ENCODE measurements at regions not wholly inside any gene's neighbourhood (a gene's known extent, or its start where the extent isn't known, plus 50 kb on each side); places are given as distances from the start of the nearest gene placed in this dataset.

DNA sequence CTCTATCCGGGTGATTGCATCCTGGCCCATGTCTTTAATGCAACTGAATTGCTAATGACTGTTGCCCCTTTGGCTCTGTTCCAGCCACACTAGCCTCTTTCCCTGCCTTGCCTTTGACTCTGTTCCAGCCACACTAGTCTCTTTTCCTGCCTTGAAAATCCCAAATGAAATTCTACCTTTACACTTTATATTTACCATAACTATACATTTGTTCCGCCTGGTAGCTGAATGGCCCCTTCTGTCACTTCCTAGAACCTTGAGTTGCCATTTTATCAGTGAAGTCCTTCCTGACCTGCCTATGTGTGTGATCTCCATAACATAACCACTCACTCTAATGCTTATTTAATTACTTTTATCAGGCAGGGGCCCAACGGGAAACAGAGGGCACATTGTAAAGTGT is 1120.4 kb upstream of the WWC1 start:
- no peak for DNase-seq (ENCODE audit: low read depth, low spot score)

DNA sequence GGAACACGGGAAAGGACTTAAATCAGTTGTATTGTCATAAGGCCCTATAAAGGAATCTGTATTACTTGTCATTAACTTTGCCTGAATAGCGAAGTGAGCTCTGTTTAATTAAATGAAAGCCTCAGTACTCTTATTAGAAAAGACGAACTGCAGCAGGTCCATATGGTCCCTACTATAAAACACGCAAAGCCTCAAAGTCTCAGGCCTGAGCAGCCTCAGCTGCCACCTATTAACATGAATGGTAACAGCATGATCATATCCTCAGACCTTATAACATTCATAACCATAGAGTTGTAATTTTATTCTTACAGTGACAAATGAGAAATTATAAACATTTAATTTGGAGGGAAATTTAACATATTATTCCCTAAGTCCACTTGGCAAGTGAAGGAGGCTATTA is 1113.7 kb upstream of the WWC1 start:
- DNase-seq (ENCODE audit: low read depth, low spot score), result no peak

DNA sequence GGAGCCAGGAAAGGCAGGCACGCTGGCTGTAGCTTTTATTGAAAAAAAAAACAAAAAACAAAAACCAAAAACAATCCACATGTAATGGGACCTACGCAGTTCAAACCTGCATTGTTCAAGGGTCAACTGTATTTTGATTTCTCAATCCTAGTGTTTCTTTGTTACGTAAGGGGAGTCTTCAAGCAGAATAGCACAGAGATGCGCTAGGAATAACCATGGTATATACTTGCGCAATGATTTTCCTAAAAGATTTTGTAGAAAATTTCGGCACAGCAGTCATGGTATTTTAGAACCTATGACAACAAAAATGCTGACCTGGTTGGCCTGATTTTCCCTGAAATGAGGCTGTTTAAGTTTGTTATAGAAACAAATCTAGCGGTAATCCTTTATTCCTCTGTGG is 1110.5 kb upstream of the WWC1 start:
- DNase-seq (ENCODE audit: low read depth, low spot score), result no peak

DNA sequence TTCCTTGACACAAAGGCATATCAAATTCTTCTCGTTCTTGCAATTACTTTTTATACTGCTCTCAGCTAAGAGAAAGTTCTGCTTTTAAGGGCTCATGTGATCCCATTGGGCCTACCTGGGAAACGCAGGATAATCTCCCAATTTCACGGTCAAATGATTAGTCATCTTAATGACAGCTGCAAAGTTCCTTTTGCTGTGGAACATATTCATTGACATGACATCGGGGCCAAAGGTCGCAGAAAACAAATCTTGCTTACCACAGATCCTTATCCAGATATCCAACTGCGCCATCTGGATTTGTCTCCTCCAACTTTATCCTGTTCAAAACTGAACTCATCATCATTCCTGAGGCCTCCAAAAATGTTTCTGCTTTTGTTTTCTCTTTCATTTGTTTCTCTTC is 1085.6 kb upstream of the WWC1 start:
- no peak for DNase-seq (ENCODE audit: low read depth, low spot score)

GRCh38 chr5:167207081-167207480 is 1084.4 kb upstream of the WWC1 start:
- DNase-seq (ENCODE audit: low read depth, low spot score), result no peak

DNA sequence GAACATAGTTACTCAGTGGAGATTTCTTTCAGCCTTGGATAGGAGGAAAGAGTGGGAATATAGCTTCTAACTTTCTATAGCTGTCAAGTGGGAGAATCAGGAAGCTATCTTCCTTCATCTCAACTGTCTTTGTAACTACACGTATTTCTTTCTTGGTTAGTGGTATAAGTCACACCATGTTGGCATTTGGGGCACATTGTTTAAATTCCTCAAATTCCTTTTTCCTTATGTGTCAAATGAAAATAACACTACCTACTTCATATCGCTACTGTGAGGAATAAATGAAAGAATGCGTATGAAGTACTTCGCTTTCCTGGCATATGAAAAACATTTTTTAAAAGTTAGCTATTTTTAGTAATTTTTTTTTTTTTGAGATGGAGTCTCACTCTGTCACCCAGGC is 1082.5 kb upstream of the WWC1 start:
- DNase-seq (ENCODE audit: low read depth, low spot score), result no peak

DNA sequence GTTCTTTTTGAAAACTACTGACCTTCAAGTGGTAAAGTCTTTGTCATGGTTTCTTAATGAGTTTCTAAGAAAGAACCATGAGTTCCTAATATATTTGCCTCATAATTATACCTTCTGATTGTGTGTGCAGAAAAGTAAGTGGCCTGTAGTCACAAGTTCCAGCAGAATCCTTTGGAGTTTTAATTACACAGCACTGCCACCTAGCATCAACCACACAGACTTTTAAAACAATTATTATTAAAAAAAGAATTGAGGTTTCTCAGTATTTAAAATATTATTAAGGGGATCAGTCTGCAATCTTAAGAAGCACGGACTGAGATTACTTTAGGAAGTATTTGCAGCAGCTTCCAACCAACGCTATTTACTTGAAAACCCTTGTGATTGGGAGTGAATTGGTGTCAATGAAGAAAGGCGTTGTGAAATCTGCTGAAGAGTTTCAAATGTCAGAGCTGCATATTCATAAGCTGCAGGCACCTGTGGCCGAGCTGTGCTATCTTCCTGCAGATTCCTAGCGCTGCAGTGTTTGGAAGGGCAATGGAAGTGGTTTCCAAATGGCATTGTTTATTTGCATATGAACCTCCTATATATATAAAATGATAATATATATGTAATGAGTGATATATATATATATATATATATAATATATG is 1074.2 kb upstream of the WWC1 start:
- DNase-seq (ENCODE audit: low read depth, low spot score), result no peak

DNA sequence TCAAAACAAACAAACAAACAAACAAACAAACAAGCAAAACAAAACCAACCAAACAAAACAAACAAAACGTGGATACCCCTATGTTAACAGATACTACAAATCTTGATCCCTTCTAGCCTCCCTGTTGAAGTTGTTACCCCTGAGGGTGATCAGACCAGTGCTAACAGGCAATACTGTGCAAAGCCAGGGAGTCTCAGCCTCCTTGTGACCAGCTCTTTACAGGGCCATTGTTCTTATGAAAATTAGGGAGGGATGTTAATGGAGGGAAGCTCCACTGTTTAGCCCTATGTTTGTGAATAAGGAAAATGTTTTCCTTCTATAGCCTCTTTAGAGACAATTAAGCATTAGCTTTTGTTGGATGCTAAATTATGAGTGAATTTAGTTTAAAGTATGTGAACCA is 1072.1 kb upstream of the WWC1 start:
- no peak for DNase-seq (ENCODE audit: low read depth, low spot score)

DNA sequence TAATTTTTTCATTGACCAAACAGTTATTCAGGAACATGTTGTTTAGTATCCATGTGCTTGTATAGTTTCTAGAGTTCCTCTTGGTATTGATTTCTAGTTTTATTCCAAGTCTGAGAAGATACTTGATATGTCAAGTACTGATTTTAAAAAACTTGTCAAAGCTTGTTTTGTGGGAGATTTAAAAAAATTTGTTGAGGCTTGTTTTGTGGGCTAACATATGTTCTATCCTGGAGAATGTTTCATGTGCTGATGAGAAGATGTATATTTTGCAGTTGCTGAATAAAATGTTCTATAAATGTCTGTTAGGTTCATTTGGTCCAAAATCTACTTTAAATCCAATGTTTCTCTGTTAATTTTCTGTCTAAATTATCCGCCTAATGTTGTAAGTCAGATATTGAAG is 1065.1 kb upstream of the WWC1 start:
- no peak for DNase-seq (ENCODE audit: low read depth, low spot score)

GRCh38 chr5:167228134-167228533 is 1063.3 kb upstream of the WWC1 start:
- no peak for DNase-seq (ENCODE audit: low read depth, low spot score)

GRCh38 chr5:167229751-167230150 is 1061.7 kb upstream of the WWC1 start:
- DNase-seq (ENCODE audit: low read depth, low spot score), result no peak

GRCh38 chr5:167230414-167230813 is 1061.0 kb upstream of the WWC1 start:
- DNase-seq (ENCODE audit: low read depth, low spot score), result no peak

DNA sequence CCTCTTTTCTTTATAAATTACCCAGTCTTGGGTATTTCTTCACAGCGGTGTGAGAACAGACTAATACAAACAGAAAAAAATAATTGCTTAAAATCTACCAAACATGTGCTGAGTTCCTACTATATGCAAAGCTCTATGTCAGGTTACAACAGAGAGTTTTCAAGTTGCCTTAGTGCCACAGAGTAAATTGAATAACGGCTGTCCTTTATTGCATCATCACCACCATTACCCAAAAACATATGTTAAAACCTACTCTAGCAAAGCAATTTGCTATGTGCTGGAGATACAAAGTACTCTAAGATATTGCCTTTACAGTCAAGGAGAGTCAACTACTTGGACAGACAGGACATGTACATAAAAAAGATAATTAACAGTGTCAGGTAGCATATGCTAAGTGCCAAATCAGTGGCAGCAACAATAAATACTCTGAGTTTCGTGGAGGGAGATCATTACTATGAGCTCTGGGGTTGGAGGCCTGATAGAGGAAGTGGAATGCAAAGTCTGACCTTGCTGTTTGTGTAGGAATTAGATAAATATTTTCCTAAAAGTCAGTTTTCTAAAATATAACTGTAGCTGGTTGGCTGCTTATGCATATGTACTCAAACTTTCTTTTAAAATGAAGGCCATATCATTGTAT is 1058.7 kb upstream of the WWC1 start:
- DNase-seq (ENCODE audit: low read depth, low spot score), result no peak

GRCh38 chr5:167233507-167234220 is 1057.8 kb upstream of the WWC1 start:
- DNase-seq (ENCODE audit: low read depth, low spot score), result no peak

DNA sequence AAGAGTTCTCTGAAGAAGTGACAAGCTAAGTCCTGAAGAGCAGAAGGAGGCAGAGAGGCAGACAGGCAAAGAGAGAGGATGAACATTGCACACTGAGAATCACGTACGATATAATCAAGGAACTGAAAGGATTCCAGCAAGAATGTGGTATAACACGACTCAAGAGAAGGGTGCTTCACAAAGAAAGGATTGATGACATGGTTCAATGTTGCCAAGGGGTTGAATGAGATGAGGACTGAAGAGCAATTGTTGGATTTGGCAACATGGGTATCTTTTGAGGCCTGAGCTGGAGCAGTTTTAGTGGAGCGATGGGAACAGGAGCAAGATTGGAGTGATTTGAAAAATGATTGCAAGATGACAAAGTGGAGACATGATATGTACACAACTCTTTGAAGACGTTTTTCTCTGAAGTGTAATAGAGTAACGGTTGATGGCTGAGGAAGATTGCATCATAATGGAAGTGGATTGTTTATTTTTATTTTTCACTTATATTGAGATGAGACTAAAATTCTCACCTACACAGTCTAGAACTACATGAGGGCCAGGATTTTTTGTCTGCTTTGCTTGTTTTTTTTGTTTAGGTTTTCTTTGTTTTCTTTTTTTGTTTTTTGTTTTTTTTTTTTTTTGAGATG is 1049.9 kb upstream of the WWC1 start:
- DNase-seq (ENCODE audit: low read depth, low spot score), result no peak

GRCh38 chr5:167242701-167243100 is 1048.7 kb upstream of the WWC1 start:
- no peak for DNase-seq (ENCODE audit: low read depth, low spot score)

DNA sequence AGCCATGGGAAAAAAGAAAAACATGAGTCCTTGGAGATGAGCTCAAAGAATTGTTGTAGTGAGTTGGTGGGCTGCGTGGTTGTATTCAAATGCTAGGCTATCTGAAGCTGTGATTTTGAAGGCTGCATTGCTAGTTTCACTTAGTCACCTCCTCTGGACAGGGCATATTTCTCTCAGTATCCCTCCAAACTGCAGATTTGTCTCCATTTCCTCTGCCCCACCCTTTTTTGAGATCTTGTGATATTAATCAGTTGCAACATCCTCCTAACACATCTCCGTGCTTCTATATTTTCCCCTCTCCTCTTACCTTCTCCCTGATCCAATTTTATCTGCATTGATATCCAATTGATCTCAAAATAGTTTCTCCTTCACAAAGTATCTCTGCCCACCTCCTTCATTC is 1048.0 kb upstream of the WWC1 start:
- no peak for DNase-seq (ENCODE audit: low read depth, low spot score)

DNA sequence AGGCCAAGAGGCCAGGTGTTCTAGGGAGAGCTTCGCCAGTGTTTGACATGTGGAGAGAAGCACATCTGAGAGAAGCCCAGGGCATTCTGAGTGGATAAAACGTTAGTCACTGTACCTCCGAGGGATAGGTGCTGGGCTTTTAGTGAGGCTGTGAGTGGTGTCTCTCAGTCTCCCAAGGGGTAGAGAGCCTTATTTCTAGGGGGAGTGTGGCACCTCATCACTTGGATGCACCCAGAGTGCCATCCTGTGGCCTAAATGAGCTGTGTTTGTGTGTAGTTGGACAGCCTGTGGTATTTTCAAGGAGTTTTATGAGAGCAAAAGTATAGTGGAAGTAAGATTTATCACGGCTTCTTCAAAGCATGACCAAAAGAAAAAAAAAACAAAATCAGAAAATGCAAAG is 1046.9 kb upstream of the WWC1 start:
- DNase-seq (ENCODE audit: low read depth, low spot score), result no peak

- DNase-seq (ENCODE audit: low read depth, low spot score), result no peak
These were observed 1045.6 kb upstream of the WWC1 start for GRCh38 chr5:167245868-167246267.

- no peak for DNase-seq (ENCODE audit: low read depth, low spot score)
These were observed 1043.6 kb upstream of the WWC1 start for GRCh38 chr5:167247816-167248215.

DNA sequence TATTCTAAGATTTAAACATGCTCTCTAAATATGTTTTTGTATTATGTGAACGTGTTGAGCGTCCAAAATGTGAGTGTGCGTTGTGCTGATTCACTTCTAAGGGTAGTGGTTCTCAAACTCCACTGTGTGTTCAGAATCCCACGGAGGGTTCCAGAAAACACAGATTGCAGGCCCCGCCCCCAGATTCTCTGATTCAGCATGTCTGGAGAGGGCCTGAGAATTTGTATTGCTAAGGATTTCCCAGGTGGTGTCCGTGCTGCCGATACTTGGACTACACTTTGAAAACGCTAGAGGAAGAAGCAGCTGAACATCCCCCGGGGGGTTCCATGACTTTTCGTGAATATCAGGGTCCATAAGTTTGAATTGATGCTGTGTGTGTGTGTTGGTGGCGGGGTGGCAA is 1043.2 kb upstream of the WWC1 start:
- DNase-seq (ENCODE audit: low read depth, low spot score), result no peak

- no peak for DNase-seq (ENCODE audit: low read depth, low spot score)
These were observed 1040.4 kb upstream of the WWC1 start for GRCh38 chr5:167250996-167251395.

DNA sequence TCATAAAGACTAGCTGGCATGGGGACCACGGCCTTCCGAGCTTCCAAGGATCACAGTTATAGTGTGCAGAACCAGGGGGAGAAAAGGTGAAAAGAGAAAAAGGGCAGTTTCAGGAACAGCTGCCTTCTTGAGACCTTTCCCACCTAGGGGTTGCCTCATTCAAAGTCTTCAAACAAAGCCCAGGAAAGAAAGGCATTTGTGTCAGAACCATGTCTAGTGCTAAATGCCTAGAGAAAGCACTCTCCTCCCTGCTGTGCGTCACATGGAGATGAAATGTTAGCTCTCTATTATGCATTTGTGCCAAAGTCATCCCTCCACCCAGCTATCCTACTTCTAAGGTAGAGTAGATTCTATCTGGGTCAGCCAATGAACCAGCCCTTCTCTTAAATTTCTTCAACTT is 1037.3 kb upstream of the WWC1 start:
- no peak for DNase-seq (ENCODE audit: low read depth, low spot score)

Measured in brain pericyte (primary cell).